H1 (cell line): ENCODE measurements at regions not wholly inside any gene's neighbourhood (a gene's known extent, or its start where the extent isn't known, plus 50 kb on each side); places are given as distances from the start of the nearest gene placed in this dataset.

ENCODE experiments used
- CTCF ChIA-PET: fragments of 300-600 bp; sonication (Branson Sonifier 250); formaldehyde crosslinking; loops from one replicate; lab custom pipeline; 2021; ENCODE audit not compliant: partially characterized antibody; lab: Charles Lee
- POLR2A ChIA-PET: fragments of 300-600 bp; sonication (Branson Sonifier 250); formaldehyde crosslinking; loops from one replicate; lab custom pipeline; 2021; ENCODE audit warnings: inconsistent platforms; ENCODE audit not compliant: partially characterized antibody; lab: Charles Lee
- DNase-seq, 2 experiments: peaks; one replicate each; pipeline versions ENCODE4 v3.0.0 to v3.0.0-alpha.2; 2010 to 2022; ENCODE audit warnings: low spot score in 2 of 2, low read depth in 1 of 2, mixed read lengths in 1 of 2
- FAIRE-seq: peaks from 2 replicates; lab custom pipeline; 2011; peaks lifted over from hg19 to GRCh38; lab: Jason Lieb, UNC
- H2AFZ ChIP-seq: 2 replicates; pipeline ENCODE4 v1.8.1; 2012; ENCODE audit warnings: low read length, inconsistent platforms
- H2AK5ac ChIP-seq: 2 replicates; pipeline ENCODE4 v1.6.1; 2013; ENCODE audit warnings: low read depth, low read length
- H2BK120ac ChIP-seq: replicated peaks from 2 replicates; pipeline ENCODE3; 2013; ENCODE audit warnings: low read depth, low read length, inconsistent platforms
- H2BK12ac ChIP-seq: 2 replicates; pipeline ENCODE4 v1.6.1; 2013; ENCODE audit warnings: low read depth, low read length
- H2BK15ac ChIP-seq: 2 replicates; pipeline ENCODE4 v1.6.1; 2013; ENCODE audit warnings: low read length
- H2BK20ac ChIP-seq: 2 replicates; pipeline ENCODE4 v1.6.1; 2013; ENCODE audit warnings: low read length
- H2BK5ac ChIP-seq: 2 replicates; pipeline ENCODE4 v1.6.1; 2013; ENCODE audit warnings: low read depth, low read length
- H3K14ac ChIP-seq: 2 replicates; pipeline ENCODE4 v1.6.1; 2013; ENCODE audit warnings: inconsistent platforms; ENCODE audit not compliant: insufficient read length
- H3K18ac ChIP-seq: 2 replicates; pipeline ENCODE4 v1.6.1; 2013; ENCODE audit warnings: low read length; ENCODE audit errors: extremely low read depth
- H3K23ac ChIP-seq: 2 replicates; pipeline ENCODE4 v1.6.1; 2013; ENCODE audit warnings: inconsistent platforms; ENCODE audit not compliant: insufficient read length
- H3K23me2 ChIP-seq: 2 replicates; pipeline ENCODE4 v1.6.1; 2013; ENCODE audit warnings: low read depth, low read length
- H3K27ac ChIP-seq: 2 replicates; pipeline ENCODE4 v1.6.1; 2011; ENCODE audit warnings: low read depth, low read length, inconsistent platforms
- H3K27me3 ChIP-seq, 4 experiments: replicated peaks in 1 of 4; 1 replicate in 1 of 4; 2 replicates in 3 of 4; pipeline versions ENCODE4 v1.6.1 to v1.8.1; 2011 to 2013; ENCODE audit warnings: low read length in 3 of 4, mild to moderate bottlenecking in 3 of 4, inconsistent platforms in 2 of 4, mixed read lengths in 2 of 4, moderate library complexity in 1 of 4; ENCODE audit not compliant: control insufficient read depth in 3 of 4, insufficient read depth in 3 of 4; ENCODE audit errors: extremely low read depth in 1 of 4
- H3K36me3 ChIP-seq, 4 experiments: 2 replicates each; pipeline versions ENCODE4 v1.6.1 to v1.8.1; 2011 to 2013; ENCODE audit warnings: mild to moderate bottlenecking in 4 of 4, low read length in 3 of 4, moderate library complexity in 2 of 4, control low read depth in 1 of 4, inconsistent platforms in 1 of 4; ENCODE audit not compliant: insufficient read depth in 4 of 4, control insufficient read depth in 2 of 4
- H3K4ac ChIP-seq: replicated peaks from 2 replicates; pipeline ENCODE3; 2013; ENCODE audit warnings: low read length, low read depth, mixed read lengths, inconsistent platforms; ENCODE audit not compliant: insufficient read length
- H3K4me1 ChIP-seq, 4 experiments: replicated peaks in 1 of 4; 1 replicate in 1 of 4; 2 replicates in 3 of 4; pipeline versions ENCODE4 v1.6.1 to v1.8.1; 2011 to 2013; ENCODE audit warnings: low read length in 3 of 4, inconsistent platforms in 2 of 4, mixed read lengths in 1 of 4; ENCODE audit not compliant: insufficient read depth in 4 of 4, control insufficient read depth in 3 of 4
- H3K4me2 ChIP-seq, 2 experiments: 2 replicates each; pipeline versions ENCODE4 v1.6.1 to v1.8.1; 2011 to 2013; ENCODE audit warnings: low read depth in 2 of 2, low read length in 2 of 2, control low read depth in 1 of 2, inconsistent platforms in 1 of 2, mild to moderate bottlenecking in 1 of 2; ENCODE audit not compliant: insufficient read depth in 1 of 2
- H3K4me3 ChIP-seq, 4 experiments: fragments of 200-600, 300-600 bp in 1 of 4; sonication (generic), shearing (Covaris generic), sonication (Bioruptor Twin) in 1 of 4; 2 replicates each; pipeline versions ENCODE4 v1.5.1 to v1.8.1; 2011 to 2016; ENCODE audit warnings: low read length in 4 of 4, low read depth in 3 of 4, control low read depth in 2 of 4, inconsistent platforms in 2 of 4, mild to moderate bottlenecking in 2 of 4, mixed read lengths in 1 of 4, moderate library complexity in 1 of 4; ENCODE audit not compliant: insufficient read depth in 2 of 4; ENCODE audit errors: extremely low read depth in 1 of 4
- H3K56ac ChIP-seq: replicated peaks from 2 replicates; pipeline ENCODE3; 2013; ENCODE audit warnings: low read depth, mild to moderate bottlenecking, mixed read lengths, low read length, inconsistent platforms; ENCODE audit not compliant: insufficient read length
- H3K79me1 ChIP-seq: 2 replicates; pipeline ENCODE4 v1.6.1; 2013; ENCODE audit warnings: low read depth, low read length, control low read depth
- H3K79me2 ChIP-seq, 2 experiments: 2 replicates each; pipeline versions ENCODE4 v1.6.1 to v1.8.1; 2012 to 2013; ENCODE audit warnings: low read length in 2 of 2, mild to moderate bottlenecking in 2 of 2, inconsistent platforms in 1 of 2; ENCODE audit not compliant: insufficient read depth in 2 of 2, control insufficient read depth in 1 of 2
- H3K9ac ChIP-seq, 4 experiments: replicated peaks in 1 of 4; 1 replicate in 1 of 4; 2 replicates in 3 of 4; pipeline versions ENCODE4 v1.6.1 to v1.8.1; 2011 to 2013; ENCODE audit warnings: low read depth in 3 of 4, low read length in 3 of 4, control low read depth in 2 of 4, mild to moderate bottlenecking in 2 of 4, moderate library complexity in 2 of 4, inconsistent platforms in 1 of 4; ENCODE audit errors: extremely low read depth in 1 of 4
- H3K9me3 ChIP-seq, 2 experiments: 2 replicates each; pipeline versions ENCODE4 v1.6.1 to v1.8.1; 2012 to 2013; ENCODE audit warnings: mild to moderate bottlenecking in 2 of 2, moderate library complexity in 2 of 2, control low read depth in 1 of 2, inconsistent platforms in 1 of 2, low read depth in 1 of 2, low read length in 1 of 2, mixed read lengths in 1 of 2; ENCODE audit not compliant: insufficient read depth in 2 of 2
- H4K20me1 ChIP-seq, 2 experiments: replicated peaks in 1 of 2; 2 replicates each; pipeline versions ENCODE3 to v1.8.1; 2011 to 2013; ENCODE audit warnings: inconsistent platforms in 2 of 2, low read length in 2 of 2, mild to moderate bottlenecking in 1 of 2; ENCODE audit not compliant: insufficient read depth in 2 of 2, control insufficient read depth in 1 of 2
- H4K5ac ChIP-seq: 2 replicates; pipeline ENCODE4 v1.6.1; 2013; ENCODE audit warnings: low read length, low read depth, mixed read lengths, inconsistent platforms; ENCODE audit not compliant: insufficient read length
- H4K8ac ChIP-seq: 2 replicates; pipeline ENCODE4 v1.8.0; 2013; ENCODE audit warnings: mild to moderate bottlenecking, moderate library complexity, low read length, inconsistent platforms; ENCODE audit not compliant: insufficient read depth; ENCODE audit errors: extremely low read depth
- H4K91ac ChIP-seq: replicated peaks from 2 replicates; pipeline ENCODE3; 2013; ENCODE audit warnings: low read length, mixed read lengths, inconsistent platforms; ENCODE audit not compliant: insufficient read length
- ASH2L ChIP-seq: fragments of 200-600, 300-600 bp; sonication (generic); IDR thresholded peaks from one replicate; pipeline ENCODE4 v1.7.1; 2017; ENCODE audit warnings: low read length
- BACH1 ChIP-seq: IDR thresholded peaks from 2 replicates; pipeline ENCODE4 v1.6.1; 2012; ENCODE audit warnings: low read length, improper control_type of control experiment
- BCL11A ChIP-seq, 2 experiments: IDR thresholded peaks; one replicate each; pipeline ENCODE4 v1.6.1; 2011; ENCODE audit warnings: low read depth in 2 of 2, low read length in 2 of 2, mild to moderate bottlenecking in 2 of 2
- CBX8 ChIP-seq: fragments of 300-800, 300-1000 bp; sonication (generic); IDR thresholded peaks from 2 replicates; pipeline ENCODE4 v1.7.1; 2016; ENCODE audit warnings: low read depth, low read length, borderline replicate concordance
- CREB1 ChIP-seq: IDR thresholded peaks from 2 replicates; pipeline ENCODE4 v1.6.1; 2012; ENCODE audit warnings: inconsistent platforms
- POU5F1 ChIP-seq: IDR thresholded peaks from 2 replicates; pipeline ENCODE4 v1.6.1; 2011; ENCODE audit warnings: low read depth, mild to moderate bottlenecking, low read length, moderate library complexity
- SIN3A ChIP-seq, 2 experiments: IDR thresholded peaks in 1 of 2; conservative IDR thresholded peaks in 1 of 2; 2 replicates each; pipeline ENCODE4 v1.6.1; 2011 to 2012; ENCODE audit warnings: low read length in 2 of 2, improper control_type of control experiment in 1 of 2, low read depth in 1 of 2, mild to moderate bottlenecking in 1 of 2
- SIRT6 ChIP-seq: IDR thresholded peaks from one replicate; pipeline ENCODE4 v1.7.1; 2012; ENCODE audit warnings: low read length, inconsistent platforms
- SP2 ChIP-seq: IDR thresholded peaks from 2 replicates; pipeline ENCODE4 v1.6.1; 2012; ENCODE audit warnings: mild to moderate bottlenecking, low read length, inconsistent platforms
- SP4 ChIP-seq: IDR thresholded peaks from 2 replicates; pipeline ENCODE4 v1.6.1; 2012; ENCODE audit warnings: low read length, inconsistent platforms
- TAF1 ChIP-seq: IDR thresholded peaks from 2 replicates; pipeline ENCODE4 v1.6.1; 2011; ENCODE audit warnings: mild to moderate bottlenecking, low read depth, low read length
- TEAD4 ChIP-seq: IDR thresholded peaks from 2 replicates; pipeline ENCODE4 v1.6.1; 2012; ENCODE audit warnings: low read depth, low read length, inconsistent platforms, mixed read lengths
- YY1 ChIP-seq: IDR thresholded peaks from 2 replicates; pipeline ENCODE4 v1.6.1; 2011; ENCODE audit warnings: low read depth, mild to moderate bottlenecking, low read length
- TF ChIP-seq, protein P1 (sequence below): IDR thresholded peaks from 2 replicates; pipeline ENCODE4 v1.6.1; 2011; ENCODE audit warnings: low read length, improper control_type of control experiment
- TF ChIP-seq, protein P2 (sequence below): IDR thresholded peaks from 2 replicates; pipeline ENCODE4 v1.6.1; 2012; ENCODE audit warnings: low read length, inconsistent platforms

DNA sequence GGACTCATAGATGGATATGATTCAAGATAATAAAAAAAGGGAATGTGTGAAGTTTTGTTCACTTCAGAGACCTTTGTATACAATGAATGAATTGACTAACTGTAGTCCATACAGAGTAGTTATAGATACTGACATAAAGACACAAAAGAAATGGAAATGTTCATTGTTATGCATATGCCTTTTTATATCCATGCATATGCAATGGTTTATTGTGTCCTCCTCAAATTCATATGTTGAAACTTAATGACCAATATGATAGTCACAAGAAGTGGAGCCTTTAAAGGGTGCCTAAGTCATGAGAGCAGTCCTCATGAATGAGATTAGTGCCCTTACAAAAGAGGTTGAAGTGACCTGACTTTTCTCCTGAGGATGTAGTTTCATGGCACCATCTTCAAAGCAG lies 467.5 kb upstream of the NDST4 start:
- H3K9me3 ChIP-seq: no peaks in the 10 kb centered on the region
- H3K79me2 ChIP-seq: no peaks in the 10 kb centered on the region
- no peaks in the 10 kb centered on the region for H3K4me1 ChIP-seq
- H4K91ac ChIP-seq: no peak overlapping the region
- H3K27me3 ChIP-seq: no peaks in the 10 kb centered on the region
- no peak overlapping the region for H3K4me3 ChIP-seq
- H2BK5ac ChIP-seq: no peak overlapping the region
- no peak overlapping the region for H3K14ac ChIP-seq
- no peaks in the 10 kb centered on the region for H3K36me3 ChIP-seq
- H3K79me1 ChIP-seq: no peaks in the 10 kb centered on the region
- DNase-seq (no peak), FAIRE-seq (peak; percentile 24)
- no peak overlapping the region for H4K5ac ChIP-seq
- ChIA-PET POLR2A (no interaction called here), CTCF (no interaction called here)
- H3K27ac ChIP-seq: no peak overlapping the region
- H4K20me1 ChIP-seq: no peaks in the 10 kb centered on the region
- no peak overlapping the region for H3K4me2 ChIP-seq
- H2BK120ac ChIP-seq: no peak overlapping the region
- no peak overlapping the region for H4K8ac ChIP-seq
- no peaks in the 10 kb centered on the region for H3K23me2 ChIP-seq
- no peak overlapping the region for H2BK15ac ChIP-seq
- no peak overlapping the region for H3K23ac ChIP-seq
- TF ChIP-seq CREB1: no peak
- TF ChIP-seq SIRT6: no peak
- no peak for TF ChIP-seq POU5F1
- TF ChIP-seq TEAD4: no peak
- TF ChIP-seq SP2: no peak
- no peak for TF ChIP-seq SP4
- no peak for TF ChIP-seq ASH2L
- TF ChIP-seq CBX8: no peak
- TF ChIP-seq TAF1: no peak
- TF ChIP-seq, protein P1, sequence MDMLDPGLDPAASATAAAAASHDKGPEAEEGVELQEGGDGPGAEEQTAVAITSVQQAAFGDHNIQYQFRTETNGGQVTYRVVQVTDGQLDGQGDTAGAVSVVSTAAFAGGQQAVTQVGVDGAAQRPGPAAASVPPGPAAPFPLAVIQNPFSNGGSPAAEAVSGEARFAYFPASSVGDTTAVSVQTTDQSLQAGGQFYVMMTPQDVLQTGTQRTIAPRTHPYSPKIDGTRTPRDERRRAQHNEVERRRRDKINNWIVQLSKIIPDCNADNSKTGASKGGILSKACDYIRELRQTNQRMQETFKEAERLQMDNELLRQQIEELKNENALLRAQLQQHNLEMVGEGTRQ: no peak
- TF ChIP-seq BACH1: no peak
- no peak for TF ChIP-seq SIN3A (conservative IDR thresholded peaks at IDR 0.05 in 1 of 2, IDR thresholded peaks at IDR 0.05 in 1 of 2; ENCODE audit: low read depth in 1 of 2, low read length in 2 of 2)
- TF ChIP-seq YY1: no peak
- TF ChIP-seq, protein P2, sequence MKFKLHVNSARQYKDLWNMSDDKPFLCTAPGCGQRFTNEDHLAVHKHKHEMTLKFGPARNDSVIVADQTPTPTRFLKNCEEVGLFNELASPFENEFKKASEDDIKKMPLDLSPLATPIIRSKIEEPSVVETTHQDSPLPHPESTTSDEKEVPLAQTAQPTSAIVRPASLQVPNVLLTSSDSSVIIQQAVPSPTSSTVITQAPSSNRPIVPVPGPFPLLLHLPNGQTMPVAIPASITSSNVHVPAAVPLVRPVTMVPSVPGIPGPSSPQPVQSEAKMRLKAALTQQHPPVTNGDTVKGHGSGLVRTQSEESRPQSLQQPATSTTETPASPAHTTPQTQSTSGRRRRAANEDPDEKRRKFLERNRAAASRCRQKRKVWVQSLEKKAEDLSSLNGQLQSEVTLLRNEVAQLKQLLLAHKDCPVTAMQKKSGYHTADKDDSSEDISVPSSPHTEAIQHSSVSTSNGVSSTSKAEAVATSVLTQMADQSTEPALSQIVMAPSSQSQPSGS: no peak
- TF ChIP-seq BCL11A (IDR thresholded peaks at IDR 0.05; ENCODE audit: low read depth in 2 of 2, low read length in 2 of 2): no peak
- no peak overlapping the region for H2AK5ac ChIP-seq
- H3K56ac ChIP-seq: no peak overlapping the region
- H2AFZ ChIP-seq: no peak overlapping the region
- H2BK12ac ChIP-seq: no peak overlapping the region
- no peak overlapping the region for H3K18ac ChIP-seq
- no peak overlapping the region for H3K4ac ChIP-seq
- no peak overlapping the region for H3K9ac ChIP-seq
- no peak overlapping the region for H2BK20ac ChIP-seq
